Left ventricle myocardium inferior (tissue), 1 donor: ENCODE measurements at regions not wholly inside any gene's neighbourhood (a gene's known extent, or its start where the extent isn't known, plus 50 kb on each side); places are given as distances from the start of the nearest gene placed in this dataset.

ENCODE experiments used
- DNase-seq: peaks from one replicate; pipeline ENCODE4 v3.0.0-alpha.2; 2020
- H3K27ac ChIP-seq: fragments of 200-600 bp; replicated peaks from 2 replicates; pipeline ENCODE4 v1.8.0; 2021
- H3K27me3 ChIP-seq: fragments of 200-600 bp; 2 replicates; pipeline ENCODE4 v1.8.0; 2021; ENCODE audit warnings: low read depth
- H3K36me3 ChIP-seq: fragments of 200-600 bp; 2 replicates; pipeline ENCODE4 v1.8.0; 2021
- H3K4me1 ChIP-seq: fragments of 200-600 bp; 2 replicates; pipeline ENCODE4 v1.8.0; 2021
- H3K4me3 ChIP-seq: fragments of 200-600 bp; 2 replicates; pipeline ENCODE4 v1.8.0; 2021; ENCODE audit warnings: mild to moderate bottlenecking, moderate library complexity
- H3K9me3 ChIP-seq: fragments of 200-600 bp; replicated peaks from 2 replicates; pipeline ENCODE4 v1.8.0; 2021
- CTCF ChIP-seq: fragments of 200-600 bp; IDR thresholded peaks from 2 replicates; pipeline ENCODE4 v1.8.0; 2021; ENCODE audit warnings: antibody characterized with exemption, mild to moderate bottlenecking, borderline replicate concordance
- intact Hi-C: fragments of 100-400 bp; cut with micrococcal nuclease; formaldehyde crosslinking; loops from one replicate; pipeline ENCODE4 v1.11.0; 2022
- donor health status: DM: no; HTN: yes; CAD: no; lungs with severe emphysema.

GRCh38 chr10:3659203-3659917 lies 125.6 kb downstream of the KLF6 start:
- no peaks in the 10 kb centered on the region for H3K4me1 ChIP-seq

GRCh38 chr10:3658766-3659165 lies 126.2 kb downstream of the KLF6 start:
- no peak for DNase-seq
- Histone ChIP-seq H3K4me3 (no peak overlapping the region), H3K4me1 (no peaks in the 10 kb centered on the region), H3K9me3 (no peaks in the 10 kb centered on the region), H3K27me3 (no peaks in the 10 kb centered on the region), H3K27ac (no peak overlapping the region), H3K36me3 (no peaks in the 10 kb centered on the region)
- intact Hi-C loops, result no loop called here
- no peak for TF ChIP-seq CTCF

More at GRCh38 chr10:3659203-3659917, 125.6 kb downstream of the KLF6 start:
- intact Hi-C loops, result no loop called here
- no peaks in the 10 kb centered on the region for H3K9me3 ChIP-seq
- no peak overlapping the region for H3K4me3 ChIP-seq
- TF ChIP-seq CTCF, result no peak
- H3K27ac ChIP-seq, result no peak overlapping the region
- no peaks in the 10 kb centered on the region for H3K36me3 ChIP-seq
- DNase-seq, result no peak
- H3K27me3 ChIP-seq, result no peaks in the 10 kb centered on the region

- no peak overlapping the region for H3K27ac ChIP-seq
- no peak for TF ChIP-seq CTCF
- no peak overlapping the region for H3K4me3 ChIP-seq
- H3K36me3 ChIP-seq, result no peaks in the 10 kb centered on the region
- no peaks in the 10 kb centered on the region for H3K9me3 ChIP-seq
- intact Hi-C loops, result no loop called here
- H3K27me3 ChIP-seq, result no peaks in the 10 kb centered on the region
- DNase-seq, result no peak
- H3K4me1 ChIP-seq, result no peaks in the 10 kb centered on the region
Observed at GRCh38 chr10:3656214-3656613, 128.8 kb downstream of the KLF6 start.

- TF ChIP-seq CTCF, result no peak
- intact Hi-C loops, result no loop called here
- Histone ChIP-seq H3K27ac (no peak overlapping the region), H3K4me1 (no peaks in the 10 kb centered on the region), H3K36me3 (no peaks in the 10 kb centered on the region), H3K4me3 (no peak overlapping the region), H3K9me3 (no peaks in the 10 kb centered on the region), H3K27me3 (no peaks in the 10 kb centered on the region)
- DNase-seq, result no peak
Observed at GRCh38 chr10:3655528-3655927, 129.5 kb downstream of the KLF6 start.

- Histone ChIP-seq H3K9me3 (no peaks in the 10 kb centered on the region), H3K27me3 (no peaks in the 10 kb centered on the region), H3K4me1 (no peaks in the 10 kb centered on the region), H3K27ac (no peak overlapping the region), H3K36me3 (no peaks in the 10 kb centered on the region), H3K4me3 (no peak overlapping the region)
- DNase-seq, result no peak
- TF ChIP-seq CTCF, result no peak
- intact Hi-C loops, result no loop called here
Observed at GRCh38 chr10:3654980-3655379, 130.0 kb downstream of the KLF6 start.
